ENCODE measurements at regions not wholly inside any gene's neighbourhood (a gene's known extent, or its start where the extent isn't known, plus 50 kb on each side); places are given as distances from the start of the nearest gene placed in this dataset.

DNA sequence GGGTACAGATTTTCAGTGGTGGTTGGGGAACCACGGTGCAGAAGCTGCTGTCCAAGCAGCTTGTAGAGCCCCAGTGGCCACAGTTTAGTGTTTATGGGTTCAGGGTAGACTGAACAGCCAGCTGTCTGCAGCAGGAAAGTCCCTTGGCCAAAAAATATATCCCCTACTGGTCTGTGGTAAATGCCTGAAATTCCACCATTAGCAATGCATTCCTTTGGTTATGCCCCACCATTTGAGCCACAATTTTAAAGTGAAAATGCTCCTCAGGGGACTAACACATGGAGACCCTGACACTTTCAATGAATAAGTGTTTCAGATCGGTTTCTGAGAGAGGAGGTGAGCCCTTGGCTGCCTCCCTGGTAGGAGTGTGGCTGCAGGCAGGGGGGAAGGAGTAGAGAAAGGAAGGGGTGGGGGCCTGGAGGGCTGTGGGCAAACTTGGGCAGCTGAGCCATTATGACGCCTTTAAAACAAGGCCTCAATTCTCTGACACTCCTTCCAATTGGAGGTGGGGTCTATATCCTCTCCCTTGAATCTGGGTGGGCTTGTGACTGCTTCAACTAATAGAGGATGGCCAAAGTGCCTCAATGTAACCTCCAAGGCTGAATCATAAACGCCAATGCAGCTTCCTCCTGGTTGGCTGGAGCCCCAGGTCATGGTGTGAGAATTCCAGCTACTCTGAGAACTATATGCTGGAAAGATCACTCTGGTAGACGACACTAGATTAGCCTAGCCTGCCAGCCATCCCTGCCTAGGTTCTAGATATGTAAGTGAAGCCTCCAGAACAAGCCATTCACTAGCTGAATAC is 75.8 kb upstream of the ATP6AP2 start:
- H3K9me3 Mint-ChIP-seq (ENCODE audit: low read depth, unreplicated experiment): no peaks in the 10 kb centered on the region
- H3K27me3 Mint-ChIP-seq (ENCODE audit: unreplicated experiment): peaks cover 44% of the 10 kb centered on the region
- BruUV-seq (replicated peaks): no TSS peak
- CTCF ChIA-PET: no interaction called here
- no peaks in the 10 kb centered on the region for H3K36me3 Mint-ChIP-seq (ENCODE audit: insufficient read depth, unreplicated experiment)
- no peak overlapping the region for H3K4me3 Mint-ChIP-seq (ENCODE audit: low read depth, unreplicated experiment)
- H3K4me1 Mint-ChIP-seq (ENCODE audit: low read depth, unreplicated experiment): no peaks in the 10 kb centered on the region
- intact Hi-C loops (cut with micrococcal nuclease; ENCODE audit: unreplicated experiment): no loop called here
- no peak for DNase-seq
- TF ChIP-seq, protein P1, sequence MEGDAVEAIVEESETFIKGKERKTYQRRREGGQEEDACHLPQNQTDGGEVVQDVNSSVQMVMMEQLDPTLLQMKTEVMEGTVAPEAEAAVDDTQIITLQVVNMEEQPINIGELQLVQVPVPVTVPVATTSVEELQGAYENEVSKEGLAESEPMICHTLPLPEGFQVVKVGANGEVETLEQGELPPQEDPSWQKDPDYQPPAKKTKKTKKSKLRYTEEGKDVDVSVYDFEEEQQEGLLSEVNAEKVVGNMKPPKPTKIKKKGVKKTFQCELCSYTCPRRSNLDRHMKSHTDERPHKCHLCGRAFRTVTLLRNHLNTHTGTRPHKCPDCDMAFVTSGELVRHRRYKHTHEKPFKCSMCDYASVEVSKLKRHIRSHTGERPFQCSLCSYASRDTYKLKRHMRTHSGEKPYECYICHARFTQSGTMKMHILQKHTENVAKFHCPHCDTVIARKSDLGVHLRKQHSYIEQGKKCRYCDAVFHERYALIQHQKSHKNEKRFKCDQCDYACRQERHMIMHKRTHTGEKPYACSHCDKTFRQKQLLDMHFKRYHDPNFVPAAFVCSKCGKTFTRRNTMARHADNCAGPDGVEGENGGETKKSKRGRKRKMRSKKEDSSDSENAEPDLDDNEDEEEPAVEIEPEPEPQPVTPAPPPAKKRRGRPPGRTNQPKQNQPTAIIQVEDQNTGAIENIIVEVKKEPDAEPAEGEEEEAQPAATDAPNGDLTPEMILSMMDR (IDR thresholded peaks at IDR 0.05; ENCODE audit: unreplicated experiment): no peak
- H3K27ac Mint-ChIP-seq (ENCODE audit: unreplicated experiment): no peak overlapping the region

DNA sequence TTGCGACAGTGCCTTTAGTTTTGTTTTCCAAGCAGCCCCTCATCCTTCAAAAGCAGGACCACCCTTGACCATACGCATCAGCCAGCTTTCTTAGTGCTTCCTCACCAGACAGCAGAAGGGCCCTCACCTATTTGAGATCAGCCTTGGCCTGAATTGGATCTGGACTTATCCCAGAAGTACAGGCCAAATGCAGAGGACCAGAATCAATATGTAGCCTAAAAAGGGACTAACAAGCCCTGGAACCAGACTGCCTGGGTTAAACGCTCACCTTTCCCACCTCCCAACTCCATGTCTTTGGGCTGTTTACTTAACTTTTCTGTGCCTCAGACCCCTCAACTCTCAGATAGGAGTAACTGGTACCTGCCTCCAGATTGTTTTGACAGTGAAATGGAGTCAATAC is 77.7 kb upstream of the ATP6AP2 start:
- TF ChIP-seq, protein P1 (IDR thresholded peaks at IDR 0.05; ENCODE audit: unreplicated experiment): no peak
- Mint-ChIP-seq H3K4me1 (ENCODE audit: low read depth, unreplicated experiment) (no peaks in the 10 kb centered on the region), H3K36me3 (ENCODE audit: insufficient read depth, unreplicated experiment) (no peaks in the 10 kb centered on the region), H3K27me3 (ENCODE audit: unreplicated experiment) (peaks cover 50% of the 10 kb centered on the region), H3K4me3 (ENCODE audit: low read depth, unreplicated experiment) (no peak overlapping the region), H3K27ac (ENCODE audit: unreplicated experiment) (no peak overlapping the region), H3K9me3 (ENCODE audit: low read depth, unreplicated experiment) (no peaks in the 10 kb centered on the region)
- CTCF ChIA-PET: no interaction called here
- intact Hi-C loops (cut with micrococcal nuclease; ENCODE audit: unreplicated experiment): no loop called here
- no peak for DNase-seq
- BruUV-seq (replicated peaks): no TSS peak

DNA sequence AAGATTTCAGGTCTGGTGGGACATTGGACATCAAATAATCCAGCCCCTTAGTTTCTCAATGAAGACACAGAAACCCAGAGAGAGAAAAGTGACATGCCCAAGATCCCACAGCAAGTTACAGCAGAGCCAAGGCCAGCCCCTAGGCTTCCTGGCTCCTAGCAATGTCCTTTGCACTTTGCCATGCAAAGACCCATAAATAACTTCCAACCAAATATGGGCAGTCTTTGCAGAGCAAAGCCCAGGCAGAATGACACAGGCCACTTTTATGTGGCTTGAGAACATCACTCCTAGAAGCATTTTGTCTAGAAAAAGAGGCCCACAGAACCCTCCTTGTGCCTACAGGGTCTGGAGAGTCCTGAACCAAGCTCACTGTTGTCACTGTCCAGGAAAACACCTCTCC is 78.1 kb upstream of the ATP6AP2 start:
- CTCF ChIA-PET: no interaction called here
- Mint-ChIP-seq H3K27me3 (ENCODE audit: unreplicated experiment) (peaks cover 52% of the 10 kb centered on the region), H3K4me3 (ENCODE audit: low read depth, unreplicated experiment) (no peak overlapping the region), H3K9me3 (ENCODE audit: low read depth, unreplicated experiment) (no peaks in the 10 kb centered on the region), H3K4me1 (ENCODE audit: low read depth, unreplicated experiment) (no peaks in the 10 kb centered on the region), H3K36me3 (ENCODE audit: insufficient read depth, unreplicated experiment) (no peaks in the 10 kb centered on the region), H3K27ac (ENCODE audit: unreplicated experiment) (no peak overlapping the region)
- DNase-seq: no peak
- no TSS peak for BruUV-seq (replicated peaks)
- TF ChIP-seq, protein P1 (IDR thresholded peaks at IDR 0.05; ENCODE audit: unreplicated experiment): no peak
- intact Hi-C loops (cut with micrococcal nuclease; ENCODE audit: unreplicated experiment): no loop called here

DNA sequence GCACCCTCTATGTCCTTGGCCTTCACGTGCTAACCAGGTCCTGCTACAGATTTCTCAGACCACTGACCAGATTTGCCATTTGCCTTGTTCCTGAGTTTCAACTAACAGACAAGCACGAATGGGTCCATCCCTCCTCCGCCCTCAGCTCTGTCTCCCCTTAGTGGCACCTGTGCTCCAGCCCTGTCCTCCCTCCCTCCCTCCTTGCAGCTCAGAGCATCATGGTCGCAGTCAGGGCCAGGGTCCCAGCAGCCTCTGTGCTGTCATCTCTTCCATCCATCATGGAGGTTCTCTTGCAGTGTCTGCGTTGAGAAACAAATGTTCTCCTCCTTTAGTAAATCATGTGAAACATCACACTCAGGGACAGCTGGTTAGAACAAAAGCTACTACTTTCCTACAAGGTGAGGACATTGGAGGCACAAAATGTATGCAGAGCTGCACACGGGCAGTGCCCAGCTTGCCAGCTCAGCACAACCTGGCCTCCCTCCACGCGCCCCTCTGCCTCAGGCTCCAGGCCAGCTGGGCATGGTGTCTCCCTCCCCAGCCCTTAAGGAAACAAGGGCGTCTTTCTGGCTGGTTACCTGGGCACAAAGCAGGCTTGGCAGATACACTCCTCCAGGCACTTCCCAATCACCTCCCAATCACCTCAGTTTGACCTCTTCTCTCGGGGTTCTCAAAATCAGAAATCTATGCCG is 79.5 kb upstream of the ATP6AP2 start:
- no peaks in the 10 kb centered on the region for H3K4me1 Mint-ChIP-seq (ENCODE audit: low read depth, unreplicated experiment)
- DNase-seq: no peak
- H3K4me3 Mint-ChIP-seq (ENCODE audit: low read depth, unreplicated experiment): no peak overlapping the region
- intact Hi-C loops (cut with micrococcal nuclease; ENCODE audit: unreplicated experiment): no loop called here
- TF ChIP-seq, protein P1 (IDR thresholded peaks at IDR 0.05; ENCODE audit: unreplicated experiment): no peak
- no peak overlapping the region for H3K27ac Mint-ChIP-seq (ENCODE audit: unreplicated experiment)
- CTCF ChIA-PET: no interaction called here
- no peaks in the 10 kb centered on the region for H3K36me3 Mint-ChIP-seq (ENCODE audit: insufficient read depth, unreplicated experiment)
- BruUV-seq (replicated peaks): no TSS peak
- no peaks in the 10 kb centered on the region for H3K9me3 Mint-ChIP-seq (ENCODE audit: low read depth, unreplicated experiment)
- H3K27me3 Mint-ChIP-seq (ENCODE audit: unreplicated experiment): peaks cover 52% of the 10 kb centered on the region
